ENCODE measurements at regions not wholly inside any gene's neighbourhood (a gene's known extent, or its start where the extent isn't known, plus 50 kb on each side); places are given as distances from the start of the nearest gene placed in this dataset.

DNA sequence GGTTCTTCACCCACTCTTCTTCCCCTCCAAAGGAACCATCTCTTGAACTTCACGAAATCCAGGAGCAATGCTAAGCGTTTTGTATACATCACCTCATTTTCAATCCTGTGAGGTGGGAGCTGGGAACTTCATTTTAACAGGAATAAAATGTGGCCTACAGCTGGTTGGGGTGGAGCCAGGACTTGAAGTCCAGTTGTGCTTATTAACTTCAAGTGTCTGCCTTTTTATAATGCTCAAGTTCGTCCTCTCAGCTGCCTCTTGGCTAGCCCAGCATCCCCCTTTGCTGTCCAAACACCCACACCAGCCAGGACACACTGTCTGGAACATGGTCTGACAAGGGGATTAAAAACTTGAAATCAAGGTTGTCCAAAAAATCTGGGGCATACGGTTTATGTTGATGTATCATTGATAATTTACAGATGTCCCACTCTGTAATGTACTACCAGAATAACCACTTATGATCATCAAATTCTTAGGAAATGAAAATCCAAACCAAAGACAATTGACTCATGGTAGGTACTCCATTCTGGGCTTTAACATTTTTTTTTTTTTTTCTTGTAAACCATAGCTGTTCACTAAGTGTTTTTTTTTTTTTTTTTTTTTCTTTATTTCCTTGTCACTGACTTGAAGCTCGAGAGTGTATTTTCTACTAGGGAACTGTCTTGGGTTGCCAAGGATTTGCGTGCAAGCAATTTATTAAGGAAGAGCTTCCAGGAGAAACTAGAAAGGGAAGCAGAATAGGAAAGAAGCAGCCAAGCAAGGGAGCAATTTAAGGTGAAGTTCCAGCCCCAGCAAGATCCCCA lies 252.3 kb downstream of the EFCAB11 start:
- TF ChIP-seq, protein P1, sequence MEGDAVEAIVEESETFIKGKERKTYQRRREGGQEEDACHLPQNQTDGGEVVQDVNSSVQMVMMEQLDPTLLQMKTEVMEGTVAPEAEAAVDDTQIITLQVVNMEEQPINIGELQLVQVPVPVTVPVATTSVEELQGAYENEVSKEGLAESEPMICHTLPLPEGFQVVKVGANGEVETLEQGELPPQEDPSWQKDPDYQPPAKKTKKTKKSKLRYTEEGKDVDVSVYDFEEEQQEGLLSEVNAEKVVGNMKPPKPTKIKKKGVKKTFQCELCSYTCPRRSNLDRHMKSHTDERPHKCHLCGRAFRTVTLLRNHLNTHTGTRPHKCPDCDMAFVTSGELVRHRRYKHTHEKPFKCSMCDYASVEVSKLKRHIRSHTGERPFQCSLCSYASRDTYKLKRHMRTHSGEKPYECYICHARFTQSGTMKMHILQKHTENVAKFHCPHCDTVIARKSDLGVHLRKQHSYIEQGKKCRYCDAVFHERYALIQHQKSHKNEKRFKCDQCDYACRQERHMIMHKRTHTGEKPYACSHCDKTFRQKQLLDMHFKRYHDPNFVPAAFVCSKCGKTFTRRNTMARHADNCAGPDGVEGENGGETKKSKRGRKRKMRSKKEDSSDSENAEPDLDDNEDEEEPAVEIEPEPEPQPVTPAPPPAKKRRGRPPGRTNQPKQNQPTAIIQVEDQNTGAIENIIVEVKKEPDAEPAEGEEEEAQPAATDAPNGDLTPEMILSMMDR (IDR thresholded peaks at IDR 0.05) = no peak
- TF ChIP-seq POLR2A (IDR thresholded peaks at IDR 0.05) = no peak

Data from right lobe of liver (tissue), 4 donors.